Erythroblast (primary cell): ENCODE measurements at regions not wholly inside any gene's neighbourhood (a gene's known extent, or its start where the extent isn't known, plus 50 kb on each side); places are given as distances from the start of the nearest gene placed in this dataset.

ENCODE experiments used
- DNase-seq, 2 experiments: peaks; one replicate each; lab custom pipeline; 2025; lab: John Stamatoyannopoulos, UW
- GATA1 ChIP-seq: IDR thresholded peaks from 2 replicates; pipeline ENCODE4 v1.6.1; 2011; ENCODE audit warnings: low read depth, mild to moderate bottlenecking, control low read depth, low read length, moderate library complexity
- POLR2A ChIP-seq: IDR thresholded peaks from 2 replicates; pipeline ENCODE4 v1.6.1; 2011; ENCODE audit warnings: mild to moderate bottlenecking, low read length

- no peak for TF ChIP-seq POLR2A
- no peak for TF ChIP-seq GATA1
These were observed 57.8 kb upstream of the SPRED2 start for GRCh38 chr2:65490222-65490621.

GRCh38 chr2:65489269-65489668 lies 56.9 kb upstream of the SPRED2 start:
- no peak for DNase-seq
- TF ChIP-seq GATA1 (no peak), POLR2A (no peak)

More at GRCh38 chr2:65490222-65490621, 57.8 kb upstream of the SPRED2 start:
- no peak for DNase-seq

GRCh38 chr2:65488527-65488926 lies 56.1 kb upstream of the SPRED2 start:
- TF ChIP-seq POLR2A = no peak
- no peak for TF ChIP-seq GATA1
- no peak for DNase-seq

- TF ChIP-seq POLR2A (no peak), GATA1 (no peak)
- no peak for DNase-seq
These were observed 55.0 kb upstream of the SPRED2 start for GRCh38 chr2:65487404-65487803.

- no peak for TF ChIP-seq GATA1
- no peak for TF ChIP-seq POLR2A
These were observed 54.4 kb upstream of the SPRED2 start for GRCh38 chr2:65486802-65487201.

GRCh38 chr2:65486282-65486681 lies 53.9 kb upstream of the SPRED2 start:
- TF ChIP-seq POLR2A (no peak), GATA1 (no peak)
- DNase-seq = no peak

More at GRCh38 chr2:65486802-65487201, 54.4 kb upstream of the SPRED2 start:
- DNase-seq = no peak

- TF ChIP-seq GATA1 (no peak), POLR2A (no peak)
- DNase-seq = no peak
These were observed 53.4 kb upstream of the SPRED2 start for GRCh38 chr2:65485839-65486238.

- no peak for TF ChIP-seq GATA1
- no peak for TF ChIP-seq POLR2A
- no peak for DNase-seq
These were observed 51.4 kb upstream of the SPRED2 start for GRCh38 chr2:65483763-65484162.

GRCh38 chr2:65482971-65483370 lies 50.6 kb upstream of the SPRED2 start:
- no peak for DNase-seq
- TF ChIP-seq POLR2A (no peak), GATA1 (no peak)
